Ovary (tissue), 7 donors: ENCODE measurements at regions not wholly inside any gene's neighbourhood (a gene's known extent, or its start where the extent isn't known, plus 50 kb on each side); places are given as distances from the start of the nearest gene placed in this dataset.

ENCODE experiments used
- DNase-seq, 5 donors: peaks; one replicate each; pipeline ENCODE4 v3.0.0-alpha.2; 2019 to 2020
- H3K27ac ChIP-seq, 2 donors: fragments of 200-600 bp; one replicate each; pipeline versions ENCODE4 v1.5.1 to v1.8.0; 2019 to 2022
- H3K27me3 ChIP-seq: fragments of 200-600 bp; one replicate; pipeline ENCODE4 v1.8.0; 2022
- H3K36me3 ChIP-seq: fragments of 200-600 bp; sonication (generic); one replicate; pipeline ENCODE4 v1.5.1; 2019
- H3K4me1 ChIP-seq: one replicate; pipeline ENCODE4 v1.8.1; 2013; ENCODE audit warnings: mild to moderate bottlenecking, moderate library complexity; ENCODE audit not compliant: insufficient read depth
- H3K4me3 ChIP-seq: fragments of 200-600 bp; sonication (generic); one replicate; pipeline ENCODE4 v1.5.1; 2017
- H3K9me3 ChIP-seq, 2 donors: fragments of 200-600 bp in 1 of 2; sonication (generic) in 1 of 2; one replicate each; pipeline versions ENCODE4 v1.5.1 to v1.8.1; 2013 to 2019; ENCODE audit warnings: mild to moderate bottlenecking in 1 of 2, moderate library complexity in 1 of 2
- CTCF ChIP-seq, 3 donors: fragments of 450-650 bp in 2 of 3; fragments of 200-600 bp in 1 of 3; IDR thresholded peaks; one replicate each; pipeline versions ENCODE4 v1.5.1 to v1.8.0; 2016 to 2022; ENCODE audit warnings: antibody characterized with exemption in 3 of 3, mild to moderate bottlenecking in 1 of 3
- EP300 ChIP-seq: sonication (generic); formaldehyde crosslinking; IDR thresholded peaks from one replicate; pipeline ENCODE4 v1.6.1; 2017; ENCODE audit warnings: antibody characterized with exemption
- POLR2A ChIP-seq: fragments of 450-650 bp; IDR thresholded peaks from one replicate; pipeline ENCODE4 v1.6.1; 2017; ENCODE audit warnings: antibody characterized with exemption, mild to moderate bottlenecking, moderate library complexity
- WGBS, 3 donors: extraction: QIAGEN DNeasy Blood & Tissue Kit in 1 of 3; methylation state at CpG; one replicate each; pipeline versions ENCODE4 v1.1.5 to v1.1.7; 2013 to 2017; 5-methylcytosine and 5-hydroxymethylcytosine counted together
- intact Hi-C, 4 donors: fragments of 100-400 bp; cut with DNase I; formaldehyde crosslinking; loops; one replicate each; pipeline versions ENCODE4 v1.11.0 to v1.15.1; 2022 to 2023
- donor health status: DM: no; HTN: no; CAD: no; lungs with moderate emphysema.
- donor health status: DM: no; HTN: no; CAD: no.
- donor health status: Bipolar disorder and iron deficiency.
- donor health status: DM: no; HTN: no; CAD: no.
- donor health status: DM: yes; HTN: yes; CAD: no.

GRCh38 chr13:69283837-69284236 is 823.8 kb upstream of the ATXN8OS start:
- no peaks in the 10 kb centered on the region for H3K27me3 ChIP-seq
- H3K9me3 ChIP-seq = no peaks in the 10 kb centered on the region
- no peak overlapping the region for H3K4me3 ChIP-seq
- no peak for TF ChIP-seq POLR2A
- TF ChIP-seq CTCF (IDR thresholded peaks at IDR 0.05) = no peak
- TF ChIP-seq EP300 = no peak
- intact Hi-C loops = no loop called here
- H3K36me3 ChIP-seq = no peaks in the 10 kb centered on the region
- DNase-seq = no peak
- WGBS, 3 donors = 70 to 75% (median 72%) methylated on average over 2 of the region's 2 CpGs
- no peaks in the 10 kb centered on the region for H3K4me1 ChIP-seq
- no peak overlapping the region for H3K27ac ChIP-seq

- Histone ChIP-seq H3K9me3 (no peaks in the 10 kb centered on the region), H3K27ac (no peak overlapping the region), H3K36me3 (no peaks in the 10 kb centered on the region), H3K4me3 (no peak overlapping the region), H3K4me1 (no peaks in the 10 kb centered on the region), H3K27me3 (no peaks in the 10 kb centered on the region)
- TF ChIP-seq EP300 (no peak), CTCF (IDR thresholded peaks at IDR 0.05) (no peak), POLR2A (no peak)
- WGBS, 3 donors = 62 to 83% (median 65%) methylated on average over 1 of the region's 1 CpG
- DNase-seq = no peak
- intact Hi-C loops = no loop called here
Observed at GRCh38 chr13:69283301-69283700, 824.3 kb upstream of the ATXN8OS start.

- no peak for DNase-seq
- H3K4me3 ChIP-seq = no peak overlapping the region
- no peaks in the 10 kb centered on the region for H3K9me3 ChIP-seq
- intact Hi-C loops = no loop called here
- TF ChIP-seq POLR2A (no peak), EP300 (no peak), CTCF (IDR thresholded peaks at IDR 0.05) (no peak)
- no peak overlapping the region for H3K27ac ChIP-seq
- H3K36me3 ChIP-seq = no peaks in the 10 kb centered on the region
- H3K27me3 ChIP-seq = no peaks in the 10 kb centered on the region
- H3K4me1 ChIP-seq = no peaks in the 10 kb centered on the region
- WGBS, 3 donors = 67 to 76% (median 67%) methylated on average over 4 of the region's 4 CpGs
Observed at GRCh38 chr13:69280399-69280798, 827.2 kb upstream of the ATXN8OS start.

- intact Hi-C loops = no loop called here
- H3K27ac ChIP-seq = no peak overlapping the region
- no peaks in the 10 kb centered on the region for H3K9me3 ChIP-seq
- H3K4me1 ChIP-seq = no peaks in the 10 kb centered on the region
- H3K27me3 ChIP-seq = no peaks in the 10 kb centered on the region
- DNase-seq = no peak
- no peaks in the 10 kb centered on the region for H3K36me3 ChIP-seq
- TF ChIP-seq POLR2A (no peak), EP300 (no peak), CTCF (IDR thresholded peaks at IDR 0.05) (no peak)
- H3K4me3 ChIP-seq = no peak overlapping the region
Observed at GRCh38 chr13:69279213-69279612, 828.4 kb upstream of the ATXN8OS start.

- TF ChIP-seq CTCF (IDR thresholded peaks at IDR 0.05) = no peak
- no peak for TF ChIP-seq POLR2A
- TF ChIP-seq EP300 = no peak
- WGBS, 3 donors = 86 to 93% (median 90%) methylated on average over 1 of the region's 1 CpG
Observed at GRCh38 chr13:69274231-69274630, 833.4 kb upstream of the ATXN8OS start.

More at GRCh38 chr13:69274231-69274630, 833.4 kb upstream of the ATXN8OS start:
- intact Hi-C loops = no loop called here
- Histone ChIP-seq H3K27ac (no peak overlapping the region), H3K36me3 (no peaks in the 10 kb centered on the region), H3K4me1 (no peaks in the 10 kb centered on the region), H3K27me3 (no peaks in the 10 kb centered on the region), H3K4me3 (no peak overlapping the region), H3K9me3 (no peaks in the 10 kb centered on the region)
- no peak for DNase-seq
